Transverse colon (tissue), 4 donors: ENCODE measurements at regions not wholly inside any gene's neighbourhood (a gene's known extent, or its start where the extent isn't known, plus 50 kb on each side); places are given as distances from the start of the nearest gene placed in this dataset.

Experiments
- DNase-seq: peaks from one replicate; pipeline ENCODE4 v3.0.0-alpha.2; 2019
- H3K27ac ChIP-seq, 4 donors: fragments of 200-600 bp; sonication (generic); 2 replicates each; pipeline ENCODE4 v1.5.1; 2016 to 2018; ENCODE audit warnings: inconsistent platforms in 4 of 4
- H3K27me3 ChIP-seq: fragments of 200-600 bp; sonication (generic); 2 replicates; pipeline ENCODE4 v1.5.1; 2017; ENCODE audit warnings: inconsistent platforms
- H3K36me3 ChIP-seq, 4 donors: fragments of 200-600 bp; sonication (generic); 2 replicates each; pipeline ENCODE4 v1.5.1; 2017 to 2019; ENCODE audit warnings: inconsistent platforms in 4 of 4
- H3K4me1 ChIP-seq, 4 donors: fragments of 200-600 bp; sonication (generic); 2 replicates each; pipeline ENCODE4 v1.5.1; 2017 to 2020; ENCODE audit warnings: inconsistent platforms in 4 of 4
- H3K4me3 ChIP-seq, 4 donors: fragments of 200-600 bp; sonication (generic); 1 replicate in 1 of 4; 2 replicates in 3 of 4; pipeline versions ENCODE4 v1.5.1 to v1.6.1; 2017 to 2019; ENCODE audit warnings: inconsistent platforms in 4 of 4
- H3K9me3 ChIP-seq, 2 donors: fragments of 200-600 bp; sonication (generic); 2 replicates each; pipeline ENCODE4 v1.5.1; 2017 to 2019; ENCODE audit warnings: inconsistent platforms in 2 of 2
- CTCF ChIP-seq, 5 experiments: fragments of 200-600 bp in 3 of 5; fragments of 450-650 bp in 2 of 5; sonication (generic) in 3 of 5; IDR thresholded peaks; 1 replicate in 2 of 5; 2 replicates in 3 of 5; pipeline ENCODE4 v1.5.1; 2016 to 2017; ENCODE audit warnings: antibody characterized with exemption in 5 of 5, inconsistent platforms in 3 of 5, mild to moderate bottlenecking in 2 of 5, moderate library complexity in 1 of 5
- EP300 ChIP-seq: sonication (generic); formaldehyde crosslinking; IDR thresholded peaks from one replicate; pipeline ENCODE4 v1.6.1; 2017; ENCODE audit warnings: antibody characterized with exemption, low read depth
- POLR2A ChIP-seq: fragments of 450-650 bp; IDR thresholded peaks from one replicate; pipeline ENCODE4 v1.6.1; 2016; ENCODE audit warnings: antibody characterized with exemption, mild to moderate bottlenecking, moderate library complexity
- POLR2AphosphoS5 ChIP-seq, 3 donors: sonication (generic); formaldehyde crosslinking; IDR thresholded peaks; one replicate each; pipeline ENCODE4 v1.6.1; 2016; ENCODE audit warnings: antibody characterized with exemption in 3 of 3
- WGBS, 2 donors: methylation state at CpG; one replicate each; pipeline ENCODE4 v1.1.5; 2018; ENCODE audit warnings: low coverage in 1 of 2; 5-methylcytosine and 5-hydroxymethylcytosine counted together
- in situ Hi-C, 4 donors: fragments of 200-750 bp; cut with MboI; loops; one replicate each; pipeline versions ENCODE4 v1.15.0 to v1.15.1; 2017; ENCODE audit warnings: low sequenced_read_pairs in 3 of 4, low pct_ligation_motif_present in 1 of 4, low pct_unique_long_range_greater_than_20kb in 1 of 4
- intact Hi-C: fragments of 100-400 bp; cut with DNase I; formaldehyde crosslinking; loops from one replicate; pipeline ENCODE4 v1.15.1; 2023; ENCODE audit warnings: low total_unique reads

GRCh38 chr20:40320517-40321011, 368.5 kb downstream of the MAFB start:
- H3K27ac ChIP-seq: no peak overlapping the region
- H3K9me3 ChIP-seq: no peaks in the 10 kb centered on the region
- no peaks in the 10 kb centered on the region for H3K4me1 ChIP-seq
- WGBS, 2 donors: 52 to 77% methylated on average over 3 to 7 of the region's 7 CpGs
- no peak for DNase-seq
- intact Hi-C loops (no loop called here), in situ Hi-C loops (no loop called here)
- H3K4me3 ChIP-seq: no peak overlapping the region
- no peaks in the 10 kb centered on the region for H3K36me3 ChIP-seq
- H3K27me3 ChIP-seq: no peaks in the 10 kb centered on the region
- TF ChIP-seq POLR2AphosphoS5 (IDR thresholded peaks at IDR 0.05) (no peak), CTCF (IDR thresholded peaks at IDR 0.05) (no peak), EP300 (no peak), POLR2A (no peak)

- in situ Hi-C loops: no loop called here
- H3K27ac ChIP-seq: no peak overlapping the region
- no peaks in the 10 kb centered on the region for H3K4me1 ChIP-seq
- no peak for TF ChIP-seq CTCF (IDR thresholded peaks at IDR 0.05)
- no peak for TF ChIP-seq POLR2A
- no peak for TF ChIP-seq EP300
- TF ChIP-seq POLR2AphosphoS5 (IDR thresholded peaks at IDR 0.05): no peak
- WGBS, 2 donors: 70 to 79% methylated on average over 4 to 11 of the region's 15 CpGs
- no peaks in the 10 kb centered on the region for H3K9me3 ChIP-seq
- no peak overlapping the region for H3K4me3 ChIP-seq
- H3K27me3 ChIP-seq: no peaks in the 10 kb centered on the region
- DNase-seq: no peak
- no peaks in the 10 kb centered on the region for H3K36me3 ChIP-seq
- intact Hi-C loops: no loop called here
These were observed 369.1 kb downstream of the MAFB start for GRCh38 chr20:40319741-40320516.

GRCh38 chr20:40319056-40319455, 370.0 kb downstream of the MAFB start:
- WGBS, 2 donors: 76 to 80% methylated on average over 1 to 3 of the region's 3 CpGs
- no peak for DNase-seq
- in situ Hi-C loops (no loop called here), intact Hi-C loops (no loop called here)
- H3K36me3 ChIP-seq: no peaks in the 10 kb centered on the region
- no peaks in the 10 kb centered on the region for H3K4me1 ChIP-seq
- TF ChIP-seq POLR2A: no peak
- no peak for TF ChIP-seq POLR2AphosphoS5 (IDR thresholded peaks at IDR 0.05)
- no peak for TF ChIP-seq CTCF (IDR thresholded peaks at IDR 0.05)
- TF ChIP-seq EP300: no peak
- no peaks in the 10 kb centered on the region for H3K27me3 ChIP-seq
- no peak overlapping the region for H3K27ac ChIP-seq
- no peaks in the 10 kb centered on the region for H3K9me3 ChIP-seq
- H3K4me3 ChIP-seq: no peak overlapping the region

- 67 to 78% methylated on average over 1 to 5 of the region's 5 CpGs for WGBS, 2 donors
- Histone ChIP-seq H3K27ac (no peak overlapping the region), H3K4me3 (no peak overlapping the region), H3K9me3 (no peaks in the 10 kb centered on the region), H3K36me3 (no peaks in the 10 kb centered on the region), H3K27me3 (no peaks in the 10 kb centered on the region), H3K4me1 (no peaks in the 10 kb centered on the region)
- TF ChIP-seq POLR2A: no peak
- no peak for TF ChIP-seq POLR2AphosphoS5 (IDR thresholded peaks at IDR 0.05)
- TF ChIP-seq CTCF (IDR thresholded peaks at IDR 0.05): no peak
- TF ChIP-seq EP300: no peak
- no peak for DNase-seq
- intact Hi-C loops (no loop called here), in situ Hi-C loops (no loop called here)
These were observed 371.8 kb downstream of the MAFB start for GRCh38 chr20:40317156-40317790.
